ENCODE measurements at regions not wholly inside any gene's neighbourhood (a gene's known extent, or its start where the extent isn't known, plus 50 kb on each side); places are given as distances from the start of the nearest gene placed in this dataset.

DNA sequence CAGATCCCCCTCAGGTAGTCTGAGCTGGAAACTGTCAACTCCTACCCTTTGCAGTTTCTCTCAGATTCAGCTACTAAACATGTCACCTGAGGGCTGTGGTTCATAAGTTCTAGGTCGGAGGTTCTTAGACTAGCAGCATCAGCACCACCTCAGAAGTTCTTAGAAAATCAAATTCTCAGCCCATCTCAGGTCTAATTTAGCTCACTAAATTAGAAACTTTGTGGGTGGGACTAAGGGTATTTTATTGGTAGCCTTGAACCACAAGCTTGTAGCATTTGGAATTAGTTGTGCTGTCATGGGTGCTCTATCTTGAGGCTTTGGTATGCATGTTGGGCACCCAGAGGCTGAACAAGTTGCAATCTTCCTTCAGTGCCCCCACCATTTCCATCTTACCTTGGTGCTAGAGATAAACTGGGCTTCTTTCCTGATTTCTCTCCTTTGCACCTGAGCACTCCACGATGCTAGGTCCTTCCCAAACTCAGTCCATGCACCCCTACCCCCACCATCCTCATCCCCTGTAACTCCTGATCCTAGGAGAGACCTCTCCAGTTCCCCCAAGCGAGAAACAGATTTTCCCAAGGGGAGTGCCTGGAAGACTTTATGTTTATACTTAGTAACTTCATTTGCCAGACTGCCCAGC lies 54.2 kb downstream of the S1PR1 start:
- no peak for DNase-seq

DNA sequence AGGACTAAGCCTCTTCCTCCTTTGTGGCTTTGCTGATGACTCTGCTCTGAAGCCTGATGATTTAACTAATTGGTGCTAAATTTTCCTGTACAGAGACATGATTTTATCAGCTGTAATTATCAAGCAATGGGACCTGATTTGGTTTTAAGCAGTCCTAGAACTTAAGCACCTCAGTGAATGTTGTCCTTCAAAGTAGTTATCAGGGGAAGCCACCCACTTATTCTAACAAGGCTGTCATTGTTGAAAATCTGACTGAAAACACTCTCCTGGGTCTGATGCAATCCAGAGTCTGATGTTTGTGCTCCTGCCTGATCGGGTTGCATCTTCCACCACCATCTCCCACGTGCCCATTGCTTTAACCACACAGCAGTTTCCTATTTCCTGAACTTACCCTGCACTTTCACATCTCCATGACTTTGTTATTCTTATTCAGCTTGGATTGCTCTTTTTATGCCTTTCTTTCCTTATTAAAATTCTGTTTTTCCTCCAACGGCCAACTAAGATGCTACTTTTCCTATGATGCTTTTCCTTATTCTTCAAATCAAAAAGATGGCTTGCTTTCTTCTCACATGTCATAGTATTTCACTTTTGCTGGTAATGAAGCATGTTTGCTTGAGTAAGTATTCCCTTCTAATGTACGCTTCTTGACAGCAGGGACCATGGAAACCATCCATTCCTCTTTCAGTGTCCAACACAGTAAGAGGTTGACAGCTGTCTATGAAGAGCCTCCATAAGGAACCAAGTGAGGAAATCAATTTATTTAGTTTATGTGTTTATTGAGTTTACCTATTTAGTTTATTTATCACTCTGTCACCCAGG lies 55.0 kb downstream of the S1PR1 start:
- DNase-seq: peak; percentile 27 to 44

DNA sequence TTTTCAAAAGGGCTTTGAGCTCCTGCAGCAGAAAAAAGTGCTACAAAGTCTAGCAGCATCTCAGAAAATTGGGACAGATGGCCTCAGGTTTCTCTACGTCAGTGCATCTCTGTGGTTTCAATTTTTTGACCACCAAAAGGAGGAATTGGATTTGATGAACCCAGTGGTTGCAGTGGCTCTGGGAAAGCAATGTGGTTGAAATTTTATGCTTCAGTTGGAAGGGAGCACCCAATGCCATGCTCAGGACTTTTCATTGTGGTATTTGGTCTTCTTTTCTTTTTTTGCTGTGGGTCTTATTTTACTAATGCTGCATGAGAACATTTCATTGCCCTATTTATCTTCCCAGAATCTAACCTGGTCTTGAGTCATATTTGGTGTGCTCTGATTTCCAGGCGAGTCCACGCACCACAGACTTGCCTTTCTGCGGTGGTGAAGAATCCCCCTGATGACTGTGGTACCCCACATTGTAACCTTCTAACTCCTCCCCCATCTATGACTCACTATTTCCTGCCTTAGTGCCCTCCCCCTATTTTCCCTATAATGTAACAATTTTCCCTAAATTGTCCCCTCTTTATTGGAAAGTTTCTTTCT lies 56.7 kb downstream of the S1PR1 start:
- DNase-seq: no peak

DNA sequence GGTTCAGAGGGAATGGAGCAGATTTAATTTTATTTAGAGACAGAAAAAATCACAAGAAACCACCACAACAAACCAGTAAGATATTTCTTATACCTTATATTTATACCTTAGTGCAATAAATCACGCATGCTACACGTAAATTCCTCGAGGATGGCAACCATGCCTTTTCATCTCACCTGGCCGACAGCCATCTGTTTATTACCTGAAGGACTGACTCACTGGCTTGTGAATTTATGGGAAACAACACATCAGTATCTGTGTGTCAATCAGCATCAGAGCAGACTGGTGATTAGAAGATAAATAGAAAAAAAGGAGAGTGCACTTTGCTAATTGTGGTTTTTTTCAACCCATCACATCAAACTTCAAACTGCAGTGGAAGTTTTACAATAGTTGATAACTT lies 58.4 kb downstream of the S1PR1 start:
- no peak for DNase-seq

DNA sequence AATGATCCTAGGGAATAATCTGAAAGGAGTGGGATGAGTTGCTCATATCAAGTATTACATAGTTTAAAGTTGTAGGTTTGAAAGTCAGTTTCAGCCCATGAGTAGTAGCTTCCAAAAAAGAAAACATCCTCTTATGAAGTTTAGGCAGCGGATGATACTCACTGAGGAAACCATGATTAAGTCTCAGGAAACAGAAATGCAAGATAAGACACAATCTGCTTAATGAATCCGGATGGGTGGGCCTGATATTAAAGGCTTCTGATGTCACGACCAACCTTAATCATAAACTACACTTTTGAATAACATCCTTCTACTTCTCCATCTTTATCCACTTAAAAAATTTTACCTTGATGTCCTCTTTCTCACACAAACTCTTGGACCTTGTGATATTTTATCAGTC lies 61.8 kb downstream of the S1PR1 start:
- DNase-seq: no peak

DNA sequence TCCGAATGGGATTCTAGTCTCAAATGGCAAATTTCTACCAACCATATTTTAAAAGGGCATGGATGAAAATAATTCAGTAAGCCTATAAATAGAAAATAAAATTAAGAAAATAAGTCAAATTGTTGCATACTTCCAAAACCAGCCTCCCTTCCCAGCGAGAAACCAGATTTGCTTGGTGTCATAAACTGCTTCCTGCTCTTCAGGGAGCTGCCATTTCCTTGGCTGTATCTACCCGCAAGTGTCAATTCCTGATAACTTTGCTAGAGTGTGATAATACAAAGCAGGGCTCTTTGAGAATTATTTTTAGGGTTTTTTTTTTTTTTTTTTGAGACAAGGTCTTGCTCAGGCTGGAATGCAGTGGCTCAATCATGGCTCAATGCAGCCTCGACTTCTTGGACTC lies 62.3 kb downstream of the S1PR1 start:
- no peak for DNase-seq

DNA sequence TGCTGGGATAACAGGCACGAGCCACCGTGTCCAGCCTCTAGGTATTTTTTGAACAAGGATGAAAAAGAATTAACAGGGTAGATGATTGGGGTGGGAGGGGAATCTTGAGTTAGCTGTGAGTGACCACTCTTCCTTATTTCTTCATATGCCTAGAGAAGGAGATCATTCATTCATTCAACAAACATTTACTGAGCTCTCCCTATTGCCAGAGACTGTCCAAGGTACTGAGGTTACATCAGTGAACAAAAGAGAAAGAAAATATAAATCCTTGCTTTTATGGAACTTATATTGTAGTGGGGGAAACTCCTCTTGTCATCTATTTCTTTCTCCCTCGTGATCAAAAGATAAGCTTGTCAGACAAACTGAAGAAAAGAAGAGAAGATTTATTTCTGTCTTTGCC lies 62.9 kb downstream of the S1PR1 start:
- DNase-seq: no peak

DNA sequence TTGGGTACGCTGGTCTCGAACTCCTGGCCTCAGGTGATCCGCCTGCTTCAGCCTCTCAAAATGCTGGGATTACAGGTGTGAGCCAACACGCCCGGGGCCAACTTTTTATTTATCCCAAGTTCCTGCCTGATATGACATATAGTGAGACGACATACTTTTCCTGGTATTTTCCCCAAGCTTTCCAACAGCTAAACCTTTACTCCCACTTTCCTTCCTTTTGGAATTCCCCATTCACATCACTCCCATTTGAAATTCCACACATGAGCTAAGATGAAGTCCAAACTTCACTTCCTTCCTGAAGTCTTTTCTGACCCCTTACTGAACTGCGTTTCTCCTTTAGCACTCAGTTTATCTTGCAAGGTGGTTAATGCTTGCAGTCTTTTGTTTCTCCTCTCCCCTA lies 64.1 kb downstream of the S1PR1 start:
- DNase-seq: no peak

DNA sequence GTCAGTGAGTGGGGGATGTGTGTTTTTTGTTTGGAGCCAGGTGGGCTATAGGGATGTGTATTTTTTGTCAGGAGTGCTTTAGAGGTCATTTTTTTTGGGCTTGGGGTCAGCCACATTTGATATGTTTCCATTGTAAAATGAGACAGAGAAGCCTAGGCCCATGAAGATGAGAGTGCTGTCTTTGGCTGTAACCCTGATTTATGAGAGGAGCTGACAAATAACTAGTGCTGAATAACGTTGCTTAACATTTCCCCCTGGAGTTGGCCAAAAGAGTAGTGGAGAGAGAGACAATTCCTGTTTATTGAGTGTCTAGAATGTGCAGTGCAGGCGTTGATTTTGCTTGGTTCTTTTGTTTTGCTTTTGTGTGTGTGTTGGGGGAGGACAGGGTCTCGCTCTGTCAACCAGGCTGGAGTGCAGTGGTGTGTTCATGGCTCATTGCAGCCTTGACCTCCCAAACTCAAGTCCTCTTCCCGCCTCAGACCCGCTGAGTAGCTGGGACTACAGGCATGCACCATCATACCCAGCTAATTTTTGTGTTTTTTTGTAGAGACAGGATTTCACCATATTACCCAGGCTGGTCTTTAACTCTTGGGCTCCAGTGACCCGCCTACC lies 64.7 kb downstream of the S1PR1 start:
- no peak for DNase-seq

DNA sequence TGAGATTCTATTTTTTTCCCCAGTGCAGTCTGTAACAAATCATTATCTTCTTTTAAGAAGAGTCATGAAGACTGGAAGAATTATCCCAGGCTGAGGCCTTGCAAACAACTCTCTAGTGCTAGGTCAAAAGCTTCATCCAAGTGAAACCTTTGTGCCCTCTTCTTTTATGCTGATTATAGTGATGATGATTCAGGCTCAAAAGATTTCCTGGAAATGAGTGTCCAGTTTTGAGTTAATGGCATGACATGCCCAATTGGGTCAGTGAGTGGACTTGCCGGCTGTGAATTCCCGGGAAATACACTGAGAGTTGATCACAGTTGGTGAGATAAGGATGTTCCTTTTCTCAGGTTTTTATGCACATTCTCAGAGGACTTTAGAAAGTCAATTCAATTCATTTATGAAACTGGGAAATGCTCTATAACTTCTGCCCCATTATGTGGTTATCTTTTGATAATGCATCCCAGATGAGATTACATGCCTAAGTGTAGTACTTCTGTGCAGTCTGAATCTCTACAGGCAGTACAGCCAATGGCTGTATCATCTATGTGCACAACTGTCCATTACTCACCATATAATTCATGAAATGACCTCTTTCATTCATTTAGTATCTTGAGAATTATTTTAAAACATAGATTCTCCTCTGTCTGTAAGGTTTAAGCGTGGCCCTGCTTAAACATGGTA lies 66.2 kb downstream of the S1PR1 start:
- no peak for DNase-seq

DNA sequence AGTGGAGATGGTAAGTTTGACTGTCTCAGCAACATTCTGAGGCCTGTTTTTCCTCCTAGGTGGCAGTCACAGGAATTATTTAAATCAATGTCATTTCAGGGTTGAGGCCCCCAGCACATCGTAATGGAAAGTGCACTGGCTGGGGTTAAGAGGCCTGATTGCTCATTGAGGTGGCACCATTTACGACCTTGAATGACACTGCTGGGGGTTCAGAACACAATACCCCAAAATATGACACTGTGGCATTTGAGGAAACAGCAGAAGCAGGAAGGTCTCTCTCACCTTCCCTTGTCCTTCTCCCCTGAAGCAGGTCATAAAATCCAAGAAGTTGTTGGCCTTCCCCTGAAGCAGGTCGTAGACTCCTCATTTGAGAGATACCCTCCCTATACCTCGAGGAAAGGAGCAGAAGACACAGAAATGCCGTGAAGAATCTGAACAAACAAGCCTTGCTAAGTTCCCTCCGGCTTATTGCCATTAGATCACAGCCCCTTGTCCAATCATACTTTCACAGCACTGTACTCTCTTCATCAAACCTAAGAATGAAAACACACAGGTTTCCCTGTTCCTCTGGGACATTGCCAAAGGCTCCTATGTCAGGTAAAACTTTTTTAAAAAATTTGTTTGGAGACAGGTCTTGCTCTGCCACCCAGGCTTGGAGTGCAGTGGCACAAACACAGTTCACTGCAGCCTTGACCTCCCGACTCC lies 71.3 kb downstream of the S1PR1 start:
- no peak for DNase-seq

DNA sequence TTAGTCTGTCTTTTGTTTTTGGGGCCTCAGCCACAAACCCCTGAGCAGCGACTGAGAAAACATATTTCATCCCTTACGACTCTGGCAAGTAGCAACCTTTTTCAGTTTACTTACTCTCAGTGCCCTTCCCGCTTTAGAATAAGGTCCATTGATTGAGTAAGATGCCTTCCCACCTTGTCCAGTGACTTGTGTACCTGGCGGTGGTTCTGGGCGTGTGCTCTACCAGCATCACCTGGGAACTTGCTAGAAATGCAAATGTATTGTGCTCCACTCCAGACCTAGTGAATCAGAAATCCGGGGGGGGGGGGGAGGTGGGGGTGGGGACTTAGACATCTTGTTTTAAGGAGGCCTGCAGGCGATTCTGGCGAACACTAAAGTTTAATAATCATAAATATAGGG lies 72.1 kb downstream of the S1PR1 start:
- DNase-seq: peak; percentile 38 to 65

DNA sequence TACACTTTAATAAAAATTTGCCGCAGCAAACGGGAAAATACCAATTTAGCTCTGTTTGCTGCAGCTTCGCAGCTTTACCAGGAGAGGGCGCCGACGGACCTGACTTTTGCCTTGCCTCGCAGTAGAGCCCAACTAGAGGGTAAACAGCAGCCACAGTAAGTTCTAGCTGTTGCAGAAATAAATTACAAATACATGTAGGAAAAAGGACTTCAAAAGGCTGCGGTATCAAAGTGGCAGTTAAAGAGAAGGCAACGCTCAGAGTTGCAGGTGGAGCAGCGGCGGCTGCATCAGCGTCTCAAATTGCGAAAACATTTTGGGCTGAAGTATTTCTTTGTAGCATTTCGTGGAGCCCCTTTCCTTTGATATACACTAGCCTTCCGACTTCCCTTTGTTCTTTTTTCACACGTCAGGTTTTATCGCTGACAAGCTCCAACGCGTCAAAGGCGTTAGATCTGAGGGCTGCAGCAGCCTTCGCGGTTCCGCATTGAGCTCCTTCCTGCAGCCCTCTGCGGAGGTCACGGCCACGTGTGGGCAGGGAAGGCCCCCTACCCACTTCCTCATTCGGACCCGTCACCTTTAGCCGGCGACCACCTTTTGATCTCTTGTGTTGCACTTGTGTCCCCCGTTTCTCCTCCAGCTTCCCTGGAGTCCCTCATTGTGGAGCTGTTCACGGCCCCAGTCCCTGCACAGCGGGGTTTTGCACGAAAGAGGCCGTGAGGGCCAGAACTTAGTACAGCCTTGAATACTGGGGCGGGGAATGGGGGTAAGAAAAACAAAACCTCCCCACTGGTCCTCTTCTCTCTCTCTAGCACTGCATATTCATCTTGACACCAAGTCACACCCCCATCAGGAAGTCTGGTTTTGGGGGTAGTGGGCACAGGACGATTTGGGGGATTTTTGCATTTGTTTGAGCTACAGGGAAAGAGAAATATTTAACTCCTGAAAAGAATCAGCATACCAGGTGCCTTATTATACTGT lies 72.8 kb downstream of the S1PR1 start:
- peak; percentile 48 to 64 for DNase-seq

DNA sequence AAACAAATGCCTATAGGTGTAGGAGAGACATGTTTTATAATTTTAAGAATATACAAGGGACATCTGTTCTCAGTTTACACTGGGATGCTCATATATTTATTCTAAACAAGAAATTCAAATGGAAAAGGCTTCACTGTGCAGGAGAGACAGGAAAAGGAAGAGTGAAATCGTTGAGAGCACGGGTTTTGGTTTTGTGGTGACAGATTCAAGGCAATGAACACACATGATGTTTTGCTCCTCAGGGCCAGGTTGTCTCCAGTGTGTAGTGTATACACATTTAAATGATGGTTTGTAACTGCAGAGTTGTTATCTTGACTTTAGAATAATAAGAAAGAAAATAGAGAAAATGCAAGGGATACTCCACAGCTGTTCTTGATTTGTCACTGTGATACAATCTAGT lies 73.7 kb downstream of the S1PR1 start:
- DNase-seq: no peak

DNA sequence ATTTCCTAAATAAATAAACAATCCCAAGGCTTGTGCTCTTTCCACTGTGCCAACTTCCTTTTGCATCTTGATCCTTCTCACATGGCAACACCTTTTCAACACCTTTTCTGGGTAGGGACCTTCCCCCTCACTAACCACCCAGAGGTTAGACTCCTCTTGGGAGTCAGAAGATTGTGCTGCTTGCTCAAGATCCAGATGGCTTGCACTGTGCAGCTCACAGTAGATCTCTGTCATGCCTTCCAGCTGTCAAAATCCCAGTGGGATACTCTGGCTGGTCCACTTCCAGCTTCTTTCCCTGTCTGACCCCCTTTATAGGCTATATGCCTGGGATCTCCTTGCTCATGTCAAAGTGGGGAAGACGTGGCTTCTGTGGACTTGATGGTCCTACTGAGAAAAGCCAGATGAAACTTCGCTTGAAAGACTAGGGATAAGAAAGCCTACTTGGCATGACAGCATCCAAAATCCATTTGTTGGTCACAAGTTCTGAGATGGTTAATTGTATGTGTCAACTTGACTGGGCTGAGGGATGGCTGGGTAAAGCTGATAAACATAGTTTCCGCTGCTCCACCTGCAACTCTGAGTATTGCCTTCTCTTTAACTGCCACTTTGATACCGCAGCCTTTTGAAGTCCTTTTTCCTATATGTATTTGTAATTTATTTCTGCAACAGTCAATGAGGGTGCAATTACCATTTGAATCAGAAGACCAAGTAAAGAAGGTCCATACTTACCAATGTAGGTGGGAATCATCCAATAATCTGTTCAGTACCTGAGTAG lies 74.5 kb downstream of the S1PR1 start:
- no peak for DNase-seq

DNA sequence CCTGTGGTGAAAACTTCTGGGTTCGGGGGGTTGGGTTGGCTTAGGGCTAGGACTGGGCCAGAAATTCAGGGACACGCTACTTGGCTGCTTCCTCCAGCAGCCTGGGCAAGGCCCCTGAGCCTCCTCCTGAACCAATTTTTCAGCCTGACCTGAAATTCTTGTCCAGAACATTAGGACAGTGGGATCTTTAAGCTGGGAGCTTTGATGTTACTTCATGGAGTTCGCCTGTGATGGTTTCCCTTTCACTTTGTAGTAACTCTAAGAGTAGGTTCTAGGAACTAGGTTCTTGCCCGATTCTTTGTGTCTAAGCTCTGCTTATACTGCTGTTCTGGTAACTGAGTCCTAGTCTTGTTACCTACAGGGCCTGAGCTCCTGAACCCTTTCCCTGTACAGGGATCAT lies 75.3 kb downstream of the S1PR1 start:
- DNase-seq: no peak

DNA sequence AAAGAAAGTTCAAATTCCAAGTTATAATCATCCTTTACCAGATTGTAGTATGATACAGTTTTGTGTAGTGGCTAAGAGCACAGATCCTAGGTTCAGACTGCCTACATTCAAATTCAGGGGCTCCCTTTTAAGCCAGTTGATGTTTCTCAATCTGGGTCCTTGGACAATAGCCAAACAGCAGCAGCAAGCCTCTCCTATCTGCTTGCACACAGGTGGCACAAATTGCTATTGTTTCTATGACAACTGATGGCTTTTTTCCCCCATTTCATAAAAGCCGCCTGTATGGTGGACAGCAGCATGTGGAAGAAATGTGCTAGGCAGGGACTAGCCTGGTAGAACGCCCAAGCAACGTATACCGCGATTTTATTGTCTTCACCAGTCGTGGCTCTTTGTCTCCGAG lies 76.5 kb downstream of the S1PR1 start:
- DNase-seq: no peak

DNA sequence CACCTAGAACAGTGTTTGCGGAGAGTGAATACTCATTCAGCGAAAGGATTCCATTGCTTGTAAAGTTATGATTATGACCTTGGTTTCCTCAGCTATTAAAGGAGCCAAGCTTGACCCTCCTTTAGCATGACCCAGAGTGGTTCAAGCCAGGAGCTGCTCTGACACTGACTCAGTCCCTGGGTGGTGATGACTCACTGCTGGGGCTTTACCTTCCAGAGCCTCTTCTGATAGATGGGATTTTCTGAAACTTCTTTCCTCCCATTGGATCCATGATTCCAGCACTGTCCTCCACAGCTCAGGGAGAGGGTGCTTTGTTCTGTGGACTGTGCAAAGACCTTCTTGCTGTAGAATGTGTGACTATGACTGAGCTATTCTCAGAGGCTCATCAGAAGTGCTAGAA lies 77.4 kb downstream of the S1PR1 start:
- DNase-seq: no peak

DNA sequence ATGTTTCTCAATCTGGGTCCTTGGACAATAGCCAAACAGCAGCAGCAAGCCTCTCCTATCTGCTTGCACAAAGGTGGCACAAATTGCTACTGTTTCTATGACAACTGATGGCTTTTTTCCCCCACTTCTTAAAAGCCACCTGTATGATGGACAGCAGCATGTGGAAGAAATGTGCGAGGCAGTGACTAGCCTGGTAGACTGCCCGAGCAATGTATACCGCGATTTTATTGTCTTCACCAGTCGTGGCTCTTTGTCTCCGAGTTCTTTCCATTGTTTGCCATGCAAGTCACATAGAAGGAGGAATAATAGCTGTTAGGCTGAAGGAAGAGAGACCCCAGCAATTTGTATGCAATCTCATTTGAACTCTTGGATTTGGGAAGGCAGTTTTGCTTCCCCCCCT lies 79.4 kb downstream of the S1PR1 start:
- DNase-seq: no peak

DNA sequence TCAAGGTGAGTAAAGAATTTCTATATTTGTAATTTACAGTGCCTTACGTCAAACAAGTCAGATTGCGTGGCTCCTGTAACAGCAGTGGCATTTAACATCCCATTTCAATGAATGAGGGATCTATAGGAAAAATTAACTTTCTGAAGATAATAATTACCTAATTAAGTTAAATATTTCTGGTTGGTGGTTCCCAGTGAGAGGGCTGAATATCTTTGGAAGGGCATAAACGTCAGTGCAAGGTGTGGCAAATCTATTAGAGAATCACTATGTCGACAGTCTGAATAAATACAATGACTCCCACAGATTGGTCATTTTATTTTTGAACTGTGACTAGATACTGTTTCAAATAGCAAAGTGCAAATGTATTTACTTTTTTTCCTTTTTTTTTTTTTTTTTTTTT lies 80.0 kb downstream of the S1PR1 start:
- no peak for DNase-seq

DNA sequence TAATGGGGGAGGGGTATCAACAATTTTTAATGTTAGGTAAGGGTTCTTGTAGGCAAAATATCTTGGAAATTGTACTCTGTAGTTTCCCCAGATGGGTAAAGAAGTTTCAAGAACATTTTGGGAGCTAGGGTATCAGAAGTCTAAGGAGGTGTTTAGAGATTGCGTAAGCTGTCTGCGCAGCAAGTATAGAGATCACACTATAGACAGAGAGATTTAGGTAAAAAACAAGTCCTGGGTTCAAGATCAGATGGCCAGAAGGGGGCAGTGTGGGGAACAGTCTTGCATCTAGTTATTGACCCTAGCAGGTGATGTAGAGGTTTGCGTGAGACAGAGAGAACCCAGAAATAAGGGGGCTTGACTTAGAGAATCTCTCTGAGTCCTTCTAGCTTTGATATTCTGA lies 80.8 kb downstream of the S1PR1 start:
- no peak for DNase-seq
